Ovary (tissue), 3 donors: ENCODE measurements at regions not wholly inside any gene's neighbourhood (a gene's known extent, or its start where the extent isn't known, plus 50 kb on each side); places are given as distances from the start of the nearest gene placed in this dataset.

ENCODE experiments used
- CTCF ChIP-seq, 3 donors: fragments of 450-650 bp in 2 of 3; fragments of 200-600 bp in 1 of 3; IDR thresholded peaks; one replicate each; pipeline versions ENCODE4 v1.5.1 to v1.8.0; 2016 to 2022; ENCODE audit warnings: antibody characterized with exemption in 3 of 3, mild to moderate bottlenecking in 1 of 3
- EP300 ChIP-seq: sonication (generic); formaldehyde crosslinking; IDR thresholded peaks from one replicate; pipeline ENCODE4 v1.6.1; 2017; ENCODE audit warnings: antibody characterized with exemption
- POLR2A ChIP-seq: fragments of 450-650 bp; IDR thresholded peaks from one replicate; pipeline ENCODE4 v1.6.1; 2017; ENCODE audit warnings: antibody characterized with exemption, mild to moderate bottlenecking, moderate library complexity
- donor health status: DM: no; HTN: no; CAD: no.

GRCh38 chr5:23740029-23740428, 232.6 kb downstream of the PRDM9 start:
- TF ChIP-seq EP300 (no peak), CTCF (IDR thresholded peaks at IDR 0.05) (no peak), POLR2A (no peak)
